Hepatocyte (in vitro differentiated cells): ENCODE measurements at regions not wholly inside any gene's neighbourhood (a gene's known extent, or its start where the extent isn't known, plus 50 kb on each side); places are given as distances from the start of the nearest gene placed in this dataset.

Experiments used
- DNase-seq: peaks from one replicate; pipeline ENCODE4 v3.0.0-alpha.2; 2016; ENCODE audit warnings: low spot score
- H2AFZ ChIP-seq: fragments of 200-600 bp; sonication (generic); 2 replicates; pipeline ENCODE4 v1.6.0; 2016; ENCODE audit warnings: antibody characterized with exemption, mild to moderate bottlenecking
- H3K27ac ChIP-seq: fragments of 200-600 bp; sonication (generic); 2 replicates; pipeline ENCODE4 v1.5.1; 2016; ENCODE audit warnings: mild to moderate bottlenecking
- H3K27me3 ChIP-seq: fragments of 200-600 bp; sonication (generic); 2 replicates; pipeline ENCODE4 v1.6.1; 2016
- H3K36me3 ChIP-seq: fragments of 200-600 bp; sonication (generic); replicated peaks from 2 replicates; pipeline ENCODE4 v1.5.1; 2016; ENCODE audit warnings: low read depth; ENCODE audit not compliant: insufficient read depth
- H3K4me1 ChIP-seq: fragments of 200-600 bp; sonication (generic); 2 replicates; pipeline ENCODE4 v1.5.1; 2016; ENCODE audit warnings: mild to moderate bottlenecking, moderate library complexity; ENCODE audit not compliant: insufficient read depth
- H3K4me2 ChIP-seq: fragments of 200-600 bp; sonication (generic); 2 replicates; pipeline ENCODE4 v1.6.0; 2016
- H3K4me3 ChIP-seq: fragments of 200-600 bp; sonication (generic); 2 replicates; pipeline ENCODE4 v1.5.1; 2016; ENCODE audit warnings: mild to moderate bottlenecking
- H3K79me2 ChIP-seq: fragments of 200-600 bp; sonication (generic); 2 replicates; pipeline ENCODE4 v1.6.0; 2017; ENCODE audit warnings: mild to moderate bottlenecking
- H3K9me2 ChIP-seq: fragments of 200-600 bp; sonication (generic); replicated peaks from 2 replicates; pipeline ENCODE4 v1.6.0; 2017; ENCODE audit warnings: mild to moderate bottlenecking; ENCODE audit not compliant: insufficient read depth
- H3K9me3 ChIP-seq: fragments of 200-600 bp; sonication (generic); 2 replicates; pipeline ENCODE4 v1.5.1; 2016; ENCODE audit warnings: low read depth, mild to moderate bottlenecking
- H4K20me1 ChIP-seq: fragments of 200-600 bp; sonication (generic); 2 replicates; pipeline ENCODE4 v1.6.0; 2016; ENCODE audit warnings: mild to moderate bottlenecking; ENCODE audit not compliant: insufficient read depth, poor library complexity, severe bottlenecking
- EZH2 ChIP-seq: fragments of 200-600 bp; sonication (generic); IDR thresholded peaks from 2 replicates; pipeline ENCODE4 v1.6.1; 2016; ENCODE audit warnings: antibody characterized with exemption, mild to moderate bottlenecking, borderline replicate concordance
- EZH2phosphoT487 ChIP-seq: fragments of 200-600 bp; sonication (generic); IDR thresholded peaks from one replicate; pipeline ENCODE4 v1.6.1; 2018; ENCODE audit warnings: antibody characterized with exemption, mild to moderate bottlenecking, low read depth, moderate library complexity; ENCODE audit not compliant: unreplicated experiment, severe bottlenecking
- WGBS: methylation state at CpG from one replicate; pipeline ENCODE4 v1.1.6; 2016; ENCODE audit warnings: low lambda C conversion rate; ENCODE audit errors: missing lambda C conversion rate; 5-methylcytosine and 5-hydroxymethylcytosine counted together
- TF ChIP-seq, protein P1 (sequence below): fragments of 200-600 bp; sonication (generic); IDR thresholded peaks from 2 replicates; pipeline ENCODE4 v1.5.1; 2016; ENCODE audit warnings: antibody characterized with exemption, mild to moderate bottlenecking; ENCODE audit not compliant: poor library complexity

DNA sequence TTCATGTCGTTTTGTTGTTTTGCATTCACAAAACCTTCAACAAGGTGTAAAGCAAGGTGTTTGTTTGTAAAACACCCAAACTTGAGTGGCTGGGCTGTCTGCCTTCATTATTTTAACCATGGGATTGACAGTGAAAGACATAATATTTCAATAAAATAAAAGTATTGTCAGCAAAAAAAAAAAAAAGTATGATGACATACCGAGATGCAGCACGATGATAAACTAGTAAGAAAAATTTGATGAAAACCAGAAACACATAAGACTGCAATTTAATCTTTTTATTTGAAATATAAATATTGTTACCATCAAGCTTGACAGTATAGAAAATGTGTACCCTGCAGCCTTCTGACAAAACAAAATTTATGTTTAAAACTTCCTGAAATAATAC, 419.3 kb upstream of the DYNLRB2 start:
- 66% methylated on average over 3 of the region's 3 CpGs for WGBS
- no peak overlapping the region for H3K27ac ChIP-seq

DNA sequence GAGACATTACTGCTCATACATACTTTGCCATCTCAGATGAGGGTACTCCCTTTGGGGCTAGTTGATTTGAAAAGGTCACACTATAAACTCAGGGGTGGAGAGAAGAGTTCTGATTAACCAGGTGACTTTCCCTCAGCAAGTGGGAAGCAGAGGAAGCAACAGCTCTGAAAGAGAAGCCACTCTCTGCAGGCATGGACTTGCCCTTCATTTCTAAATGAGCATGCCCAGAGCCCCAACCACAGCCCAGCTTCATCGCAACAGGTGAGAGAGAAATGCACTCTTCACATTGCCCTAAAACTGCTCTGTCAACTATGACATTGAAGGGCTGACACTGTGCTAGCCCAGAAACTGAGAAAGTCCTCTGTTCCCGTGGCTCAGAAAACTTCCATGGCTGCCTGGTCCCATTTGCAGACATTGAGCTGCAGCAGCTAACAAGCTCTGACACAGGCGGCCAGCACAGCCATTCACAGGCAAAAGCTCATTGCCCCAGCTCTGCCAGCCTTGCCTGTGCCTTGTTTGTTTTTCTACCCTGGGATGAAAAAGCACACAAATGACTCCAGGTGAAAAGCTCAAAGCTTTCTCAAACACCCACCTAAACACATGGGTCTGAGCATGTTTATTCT, 419.8 kb upstream of the DYNLRB2 start:
- Histone ChIP-seq H3K27me3 (no peaks in the 10 kb centered on the region), H4K20me1 (no peaks in the 10 kb centered on the region), H2AFZ (no peak overlapping the region), H3K9me2 (no peaks in the 10 kb centered on the region), H3K79me2 (no peaks in the 10 kb centered on the region), H3K4me2 (no peak overlapping the region), H3K27ac (no peak overlapping the region), H3K4me3 (no peak overlapping the region), H3K36me3 (no peaks in the 10 kb centered on the region), H3K9me3 (no peaks in the 10 kb centered on the region), H3K4me1 (peaks cover 4% of the 10 kb centered on the region)
- DNase-seq = no peak
- 66% methylated on average over 3 of the region's 3 CpGs for WGBS
- TF ChIP-seq, protein P1, sequence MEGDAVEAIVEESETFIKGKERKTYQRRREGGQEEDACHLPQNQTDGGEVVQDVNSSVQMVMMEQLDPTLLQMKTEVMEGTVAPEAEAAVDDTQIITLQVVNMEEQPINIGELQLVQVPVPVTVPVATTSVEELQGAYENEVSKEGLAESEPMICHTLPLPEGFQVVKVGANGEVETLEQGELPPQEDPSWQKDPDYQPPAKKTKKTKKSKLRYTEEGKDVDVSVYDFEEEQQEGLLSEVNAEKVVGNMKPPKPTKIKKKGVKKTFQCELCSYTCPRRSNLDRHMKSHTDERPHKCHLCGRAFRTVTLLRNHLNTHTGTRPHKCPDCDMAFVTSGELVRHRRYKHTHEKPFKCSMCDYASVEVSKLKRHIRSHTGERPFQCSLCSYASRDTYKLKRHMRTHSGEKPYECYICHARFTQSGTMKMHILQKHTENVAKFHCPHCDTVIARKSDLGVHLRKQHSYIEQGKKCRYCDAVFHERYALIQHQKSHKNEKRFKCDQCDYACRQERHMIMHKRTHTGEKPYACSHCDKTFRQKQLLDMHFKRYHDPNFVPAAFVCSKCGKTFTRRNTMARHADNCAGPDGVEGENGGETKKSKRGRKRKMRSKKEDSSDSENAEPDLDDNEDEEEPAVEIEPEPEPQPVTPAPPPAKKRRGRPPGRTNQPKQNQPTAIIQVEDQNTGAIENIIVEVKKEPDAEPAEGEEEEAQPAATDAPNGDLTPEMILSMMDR = no peak
- TF ChIP-seq EZH2 = no peak
- no peak for TF ChIP-seq EZH2phosphoT487

More for the DNA sequence above, 419.3 kb upstream of the DYNLRB2 start:
- no peaks in the 10 kb centered on the region for H3K9me3 ChIP-seq
- no peaks in the 10 kb centered on the region for H3K27me3 ChIP-seq
- no peak overlapping the region for H3K4me2 ChIP-seq
- TF ChIP-seq EZH2phosphoT487 = no peak
- no peak for TF ChIP-seq EZH2
- TF ChIP-seq, protein P1 = no peak
- no peak overlapping the region for H2AFZ ChIP-seq
- H3K4me1 ChIP-seq = peaks cover 4% of the 10 kb centered on the region
- no peaks in the 10 kb centered on the region for H3K9me2 ChIP-seq
- no peaks in the 10 kb centered on the region for H3K36me3 ChIP-seq
- no peak for DNase-seq
- H3K79me2 ChIP-seq = no peaks in the 10 kb centered on the region
- no peaks in the 10 kb centered on the region for H4K20me1 ChIP-seq
- no peak overlapping the region for H3K4me3 ChIP-seq

DNA sequence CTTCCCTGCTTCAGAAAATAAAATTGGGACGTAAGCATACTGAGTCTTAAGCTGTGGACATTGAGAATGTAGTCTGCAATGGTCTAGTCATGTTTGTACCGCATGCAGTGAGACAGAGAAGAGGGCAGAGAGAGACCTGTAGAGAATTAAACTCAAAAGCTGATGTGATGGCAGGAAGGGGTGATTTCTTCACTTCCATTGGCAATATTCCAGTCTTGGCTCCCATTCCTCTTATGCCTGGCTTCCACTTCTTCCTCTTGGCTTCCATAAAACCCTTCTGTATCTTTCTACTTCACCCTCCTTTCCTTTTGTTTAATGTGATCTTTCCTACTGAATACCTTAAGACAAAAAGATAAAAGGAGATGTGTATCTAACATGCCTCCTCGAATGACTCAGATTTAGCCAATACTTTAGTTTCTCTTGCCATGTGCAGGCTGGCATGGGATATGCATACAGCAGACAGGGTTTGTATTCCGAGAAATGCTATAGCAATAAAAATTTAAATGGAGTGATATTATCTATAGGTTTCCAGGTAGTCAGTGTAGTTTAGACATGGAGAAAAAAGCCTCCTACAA, 423.1 kb upstream of the DYNLRB2 start:
- Histone ChIP-seq H3K9me2 (no peaks in the 10 kb centered on the region), H3K4me2 (no peak overlapping the region), H3K79me2 (no peaks in the 10 kb centered on the region), H3K36me3 (no peaks in the 10 kb centered on the region), H3K9me3 (no peaks in the 10 kb centered on the region), H3K27ac (no peak overlapping the region), H3K27me3 (no peaks in the 10 kb centered on the region), H4K20me1 (no peaks in the 10 kb centered on the region), H3K4me1 (peaks cover 4% of the 10 kb centered on the region), H3K4me3 (no peak overlapping the region), H2AFZ (no peak overlapping the region)
- no peak for DNase-seq
- 86% methylated on average over 4 of the region's 4 CpGs for WGBS
- TF ChIP-seq, protein P1 = no peak
- TF ChIP-seq EZH2 = no peak
- no peak for TF ChIP-seq EZH2phosphoT487
